PC-9 (cell line): ENCODE measurements at regions not wholly inside any gene's neighbourhood (a gene's known extent, or its start where the extent isn't known, plus 50 kb on each side); places are given as distances from the start of the nearest gene placed in this dataset.

Experiments used
- CTCF ChIP-seq: fragments of 200-600 bp; sonication (generic); conservative IDR thresholded peaks from 2 replicates; pipeline ENCODE4 v1.6.1; 2017; ENCODE audit warnings: mixed run types, antibody characterized with exemption, mild to moderate bottlenecking, moderate library complexity
- EZH2 ChIP-seq: fragments of 200-600 bp; sonication (generic); IDR thresholded peaks from 2 replicates; pipeline ENCODE4 v1.8.0; 2017; ENCODE audit warnings: antibody characterized with exemption, low read depth

GRCh38 chr5:101894985-101895384 is 401.1 kb downstream of the SLCO4C1 start:
- TF ChIP-seq CTCF (no peak), EZH2 (no peak)
